Activated CD8-positive, alpha-beta memory T cell treated with anti-CD3 and anti-CD28 coated beads, Interleukin-2, amount 10 ng/mL, durations not matched to agents 7 days and 5 days (primary cell): ENCODE measurements at regions not wholly inside any gene's neighbourhood (a gene's known extent, or its start where the extent isn't known, plus 50 kb on each side); places are given as distances from the start of the nearest gene placed in this dataset.

Experiments
- ATAC-seq: fragments of 150-1000 bp; cut with Tn5 transposase; one replicate; pipeline ENCODE4 v1.10.0; 2021; ENCODE audit warnings: moderate library complexity
- CTCF ChIA-PET: fragments of 350-600 bp; sonication (Branson Sonifier 250); formaldehyde crosslinking; loops from one replicate; lab custom pipeline; 2021; ENCODE audit warnings: antibody characterized with exemption; lab: Charles Lee
- DNase-seq: peaks from one replicate; pipeline ENCODE4 v3.0.0-alpha.2; 2020
- H3K27ac Mint-ChIP-seq: one replicate; pipeline ENCODE4 v1.8.0; 2021; ENCODE audit warnings: mild to moderate bottlenecking, mixed read lengths
- H3K27me3 Mint-ChIP-seq: one replicate; pipeline ENCODE4 v1.8.0; 2021; ENCODE audit warnings: mixed read lengths
- H3K36me3 Mint-ChIP-seq: one replicate; pipeline ENCODE4 v1.8.0; 2021; ENCODE audit warnings: mild to moderate bottlenecking, mixed read lengths
- H3K4me1 Mint-ChIP-seq: one replicate; pipeline ENCODE4 v1.8.0; 2021; ENCODE audit warnings: mixed read lengths
- H3K4me3 Mint-ChIP-seq: one replicate; pipeline ENCODE4 v1.8.0; 2021; ENCODE audit warnings: mild to moderate bottlenecking, moderate library complexity, mixed read lengths
- H3K9me3 Mint-ChIP-seq: one replicate; pipeline ENCODE4 v1.8.0; 2022; ENCODE audit warnings: low read depth, mixed read lengths

DNA sequence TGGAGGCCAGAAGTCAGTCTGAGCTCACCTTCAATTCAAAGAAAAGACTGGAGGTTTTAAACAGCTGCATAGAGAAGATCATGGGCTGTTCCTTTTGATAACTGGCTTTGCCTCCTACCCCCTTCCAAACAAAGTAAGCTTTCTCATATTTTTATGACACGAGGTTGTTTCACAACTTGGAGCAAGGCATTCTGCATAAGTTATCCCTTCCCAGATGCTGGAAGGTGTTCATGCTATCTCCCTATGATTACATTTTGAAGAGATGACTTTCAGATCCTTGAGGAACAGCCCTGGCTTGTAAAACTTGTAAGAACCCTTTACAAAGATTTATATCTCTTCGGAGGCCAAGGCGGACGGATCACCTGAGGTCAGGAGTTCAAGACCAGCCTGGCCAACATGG lies 571.9 kb upstream of the FTMT start:
- Mint-ChIP-seq H3K36me3 (no peaks in the 10 kb centered on the region), H3K27me3 (no peaks in the 10 kb centered on the region), H3K4me3 (no peak overlapping the region), H3K4me1 (no peaks in the 10 kb centered on the region), H3K9me3 (peaks cover 11% of the 10 kb centered on the region), H3K27ac (no peak overlapping the region)
- CTCF ChIA-PET = no interaction called here
- no peak for DNase-seq
- ATAC-seq = no peak

DNA sequence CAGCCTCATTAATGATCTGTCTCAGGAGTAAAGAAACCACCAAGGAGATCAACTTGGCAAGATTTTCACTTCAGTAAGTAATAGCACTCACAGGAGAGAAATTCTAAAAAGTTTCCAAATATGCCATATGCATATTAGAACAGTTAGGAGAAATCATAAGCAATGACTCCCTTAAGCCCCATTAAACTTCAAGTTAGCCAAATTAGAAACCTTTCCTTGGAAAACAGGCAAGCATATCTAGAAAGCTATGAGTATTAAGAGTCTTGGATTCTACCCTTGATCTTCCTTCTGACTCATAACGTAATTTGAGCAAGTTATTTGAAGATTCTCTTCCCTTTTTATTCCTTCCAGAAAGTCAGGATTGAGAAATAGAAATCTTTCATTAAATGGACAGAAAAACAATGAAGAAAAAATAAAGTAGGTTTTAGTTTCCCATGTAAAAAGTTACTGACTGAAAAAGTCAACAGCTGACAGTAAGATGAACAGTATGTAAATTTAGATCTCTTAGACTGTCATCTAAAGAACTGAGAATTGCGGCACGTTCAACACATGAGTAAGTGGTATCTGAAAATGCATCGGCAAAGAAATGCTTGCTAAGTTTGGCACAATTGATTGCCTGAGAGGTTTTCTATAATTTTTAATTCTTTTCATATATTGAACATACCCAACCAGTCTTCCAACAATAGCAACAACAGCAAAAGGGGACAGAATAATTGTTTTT lies 565.7 kb upstream of the FTMT start:
- Mint-ChIP-seq H3K27me3 (no peaks in the 10 kb centered on the region), H3K27ac (no peak overlapping the region), H3K9me3 (peaks cover 9% of the 10 kb centered on the region), H3K36me3 (no peaks in the 10 kb centered on the region), H3K4me3 (no peak overlapping the region), H3K4me1 (no peaks in the 10 kb centered on the region)
- DNase-seq (no peak), ATAC-seq (no peak)
- CTCF ChIA-PET = no interaction called here

DNA sequence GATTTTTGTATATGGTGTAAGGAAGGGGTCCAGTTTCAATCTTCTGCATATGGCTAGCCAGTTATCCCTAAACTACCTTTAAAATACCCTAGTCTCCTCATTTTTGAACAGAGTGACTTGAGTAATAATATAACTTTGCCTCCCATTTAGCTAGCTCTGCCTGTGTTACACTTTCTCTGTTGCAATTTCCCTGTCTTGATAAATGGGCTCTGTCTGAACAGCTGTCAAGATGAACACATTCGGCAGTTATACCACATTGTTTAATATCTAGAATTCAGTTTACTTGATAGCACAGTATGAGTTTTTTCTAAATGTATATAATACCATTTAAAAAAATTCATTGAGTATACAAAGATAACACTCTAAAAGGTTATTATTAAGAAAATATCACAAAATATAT lies 562.9 kb upstream of the FTMT start:
- DNase-seq = no peak
- CTCF ChIA-PET = no interaction called here
- no peak overlapping the region for H3K27ac Mint-ChIP-seq
- H3K9me3 Mint-ChIP-seq = peaks cover 5% of the 10 kb centered on the region
- ATAC-seq = no peak
- no peaks in the 10 kb centered on the region for H3K27me3 Mint-ChIP-seq
- H3K36me3 Mint-ChIP-seq = no peaks in the 10 kb centered on the region
- no peak overlapping the region for H3K4me3 Mint-ChIP-seq
- no peaks in the 10 kb centered on the region for H3K4me1 Mint-ChIP-seq

DNA sequence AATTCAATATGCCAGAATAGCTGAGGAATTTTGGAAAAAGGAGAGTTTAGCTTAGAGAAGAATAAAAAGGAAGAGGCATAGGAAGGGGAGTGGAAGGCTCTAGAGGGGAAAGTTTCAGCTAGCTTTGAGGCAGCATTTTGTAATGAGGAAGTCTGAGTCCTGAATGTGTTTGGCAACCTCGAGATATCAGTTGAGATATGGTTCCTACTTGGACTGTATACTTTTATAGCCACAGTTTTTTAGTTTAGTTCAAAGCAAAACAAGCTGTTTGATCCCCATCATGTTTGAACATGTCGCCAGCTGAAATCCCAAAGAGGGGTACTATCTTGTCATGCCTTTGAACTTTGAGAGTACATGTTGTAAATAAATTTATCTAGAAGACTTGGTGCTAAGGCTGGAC lies 559.0 kb upstream of the FTMT start:
- no peaks in the 10 kb centered on the region for H3K27me3 Mint-ChIP-seq
- no peaks in the 10 kb centered on the region for H3K36me3 Mint-ChIP-seq
- no peaks in the 10 kb centered on the region for H3K4me1 Mint-ChIP-seq
- no peak overlapping the region for H3K4me3 Mint-ChIP-seq
- CTCF ChIA-PET = no interaction called here
- H3K27ac Mint-ChIP-seq = no peak overlapping the region
- peaks cover 9% of the 10 kb centered on the region for H3K9me3 Mint-ChIP-seq
- ATAC-seq = no peak
- no peak for DNase-seq

DNA sequence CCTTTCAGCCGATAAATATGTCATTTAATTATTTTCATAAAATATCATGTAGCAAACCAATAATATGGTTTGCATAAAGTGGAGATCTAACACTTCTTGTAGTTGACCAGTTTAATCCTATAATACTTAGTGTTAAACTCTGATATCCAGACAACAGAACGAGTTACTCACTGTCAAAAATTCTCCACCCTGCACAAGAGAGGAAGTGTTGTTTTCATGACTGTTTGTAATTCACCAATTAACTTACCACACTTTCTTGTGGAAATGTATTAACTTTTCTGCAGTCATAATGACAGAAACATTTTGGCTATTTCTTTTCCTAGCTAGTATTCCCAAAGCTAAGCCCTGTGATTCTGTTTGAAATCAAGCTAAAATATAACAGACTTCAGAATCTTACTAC lies 555.3 kb upstream of the FTMT start:
- Mint-ChIP-seq H3K4me1 (no peaks in the 10 kb centered on the region), H3K9me3 (peaks cover 4% of the 10 kb centered on the region), H3K27ac (no peak overlapping the region), H3K4me3 (no peak overlapping the region), H3K36me3 (no peaks in the 10 kb centered on the region), H3K27me3 (no peaks in the 10 kb centered on the region)
- no peak for DNase-seq
- no peak for ATAC-seq
- CTCF ChIA-PET = no interaction called here

DNA sequence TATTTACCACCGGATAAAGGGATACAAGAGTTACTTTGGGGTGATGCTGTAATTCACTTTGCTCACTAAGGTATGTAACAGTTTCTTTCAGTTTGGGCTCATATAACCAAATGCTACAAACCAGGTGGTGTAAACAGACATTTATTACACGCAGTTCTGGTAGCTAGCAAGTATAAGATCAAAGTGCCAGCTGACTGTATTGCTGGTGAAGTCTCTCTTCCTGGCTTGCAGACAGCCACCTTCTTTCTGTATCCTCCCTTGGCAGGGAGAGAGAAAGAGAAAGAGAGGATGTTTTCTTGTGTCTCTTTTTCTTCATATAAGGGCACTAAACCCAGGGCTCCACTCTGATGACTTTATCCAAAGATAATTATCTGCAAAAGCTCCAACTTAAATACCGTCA lies 552.5 kb upstream of the FTMT start:
- no peaks in the 10 kb centered on the region for H3K27me3 Mint-ChIP-seq
- ATAC-seq (no peak), DNase-seq (no peak)
- no peaks in the 10 kb centered on the region for H3K4me1 Mint-ChIP-seq
- no peak overlapping the region for H3K4me3 Mint-ChIP-seq
- H3K9me3 Mint-ChIP-seq = peaks cover 9% of the 10 kb centered on the region
- H3K27ac Mint-ChIP-seq = no peak overlapping the region
- CTCF ChIA-PET = no interaction called here
- H3K36me3 Mint-ChIP-seq = no peaks in the 10 kb centered on the region

DNA sequence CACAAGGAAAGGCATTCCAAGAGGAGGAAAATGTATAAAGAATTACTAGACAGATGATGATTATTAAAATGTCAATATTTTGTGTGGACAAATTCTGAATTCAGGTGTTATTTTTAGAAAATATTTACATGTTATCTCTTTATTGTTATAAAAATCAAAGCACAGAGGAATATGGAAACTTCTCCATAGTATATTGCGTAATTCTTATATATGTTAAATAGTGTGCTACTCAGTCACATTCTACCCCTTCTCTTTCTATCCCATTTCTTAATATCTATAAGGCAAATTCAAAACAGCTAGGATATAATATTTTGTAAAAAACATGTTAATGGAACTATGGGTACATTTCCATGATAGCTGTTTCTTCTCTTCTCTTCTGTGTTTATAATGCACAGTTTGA lies 546.8 kb upstream of the FTMT start:
- H3K4me1 Mint-ChIP-seq = no peaks in the 10 kb centered on the region

DNA sequence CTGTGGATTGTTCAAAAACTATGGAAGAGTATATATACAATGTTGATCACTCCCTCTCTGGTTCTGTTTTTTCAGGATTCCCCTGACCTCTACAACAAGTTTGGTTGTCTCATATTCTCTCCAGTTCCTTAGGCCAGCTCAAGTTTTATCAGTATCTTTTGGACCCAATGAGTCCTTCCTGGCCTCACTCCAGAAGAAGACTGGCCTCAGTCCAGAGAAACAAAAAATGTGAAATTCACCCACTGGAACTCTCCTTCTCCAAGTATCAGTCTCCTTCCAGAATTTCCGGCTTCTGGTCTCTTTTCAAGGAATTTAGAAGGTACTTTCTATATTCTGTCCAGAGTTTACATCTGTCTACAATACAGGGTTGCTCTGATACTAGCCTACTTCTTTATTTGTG lies 537.8 kb upstream of the FTMT start:
- Mint-ChIP-seq H3K36me3 (no peaks in the 10 kb centered on the region), H3K27me3 (no peaks in the 10 kb centered on the region), H3K27ac (no peak overlapping the region), H3K4me1 (no peaks in the 10 kb centered on the region), H3K9me3 (peaks cover 13% of the 10 kb centered on the region), H3K4me3 (no peak overlapping the region)
- DNase-seq (no peak), ATAC-seq (no peak)
- CTCF ChIA-PET = no interaction called here

More for the DNA sequence above, 546.8 kb upstream of the FTMT start:
- no peaks in the 10 kb centered on the region for H3K27me3 Mint-ChIP-seq
- CTCF ChIA-PET = no interaction called here
- DNase-seq = no peak
- no peak for ATAC-seq
- H3K9me3 Mint-ChIP-seq = peaks cover 5% of the 10 kb centered on the region
- no peaks in the 10 kb centered on the region for H3K36me3 Mint-ChIP-seq
- no peak overlapping the region for H3K4me3 Mint-ChIP-seq
- no peak overlapping the region for H3K27ac Mint-ChIP-seq

DNA sequence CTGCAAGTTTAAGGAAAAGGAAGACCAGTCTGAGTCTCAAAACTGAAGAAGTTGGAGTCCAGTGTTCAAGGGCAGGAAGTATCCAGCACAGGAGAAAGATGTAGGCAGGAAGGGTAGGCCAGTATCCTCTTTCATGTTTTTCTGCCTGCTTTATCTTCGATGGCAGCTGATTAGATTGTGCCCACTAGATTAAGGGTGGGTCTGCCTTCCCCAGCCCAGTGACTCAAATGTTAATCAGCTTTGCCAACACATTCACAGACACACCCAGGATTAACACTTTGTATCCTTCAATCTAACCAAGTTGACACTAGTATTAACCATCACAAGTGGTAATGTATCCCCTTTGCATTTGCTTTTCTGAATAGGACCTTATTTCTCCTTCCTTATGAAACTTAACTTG lies 535.9 kb upstream of the FTMT start:
- CTCF ChIA-PET = no interaction called here
- Mint-ChIP-seq H3K9me3 (peaks cover 17% of the 10 kb centered on the region), H3K4me3 (no peak overlapping the region), H3K27ac (no peak overlapping the region), H3K36me3 (no peaks in the 10 kb centered on the region), H3K4me1 (no peaks in the 10 kb centered on the region), H3K27me3 (no peaks in the 10 kb centered on the region)
- DNase-seq (no peak), ATAC-seq (no peak)

DNA sequence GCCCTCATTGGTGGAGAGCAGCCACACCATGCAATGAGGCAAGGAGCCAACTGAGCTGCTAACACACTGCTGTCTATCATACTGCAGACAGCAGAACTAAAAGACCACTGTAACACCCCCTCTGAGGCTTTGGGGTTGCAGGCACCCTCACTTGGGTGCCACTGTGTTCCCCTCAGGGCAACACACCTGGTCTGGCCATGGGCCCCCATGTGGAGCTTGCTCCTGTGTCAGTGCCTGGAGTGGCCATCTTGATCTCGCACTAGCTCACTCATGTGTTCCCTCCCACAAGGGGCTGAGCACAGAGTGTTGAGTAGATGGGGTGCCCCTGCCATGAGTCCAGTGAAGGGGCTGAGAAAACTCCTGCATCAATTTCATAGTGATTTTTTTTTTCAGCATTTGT lies 532.4 kb upstream of the FTMT start:
- H3K4me3 Mint-ChIP-seq = no peak overlapping the region
- H3K27ac Mint-ChIP-seq = no peak overlapping the region
- no peaks in the 10 kb centered on the region for H3K36me3 Mint-ChIP-seq
- H3K27me3 Mint-ChIP-seq = no peaks in the 10 kb centered on the region
- H3K4me1 Mint-ChIP-seq = no peaks in the 10 kb centered on the region
- ATAC-seq = no peak
- CTCF ChIA-PET = no interaction called here
- H3K9me3 Mint-ChIP-seq = peaks cover 14% of the 10 kb centered on the region
- no peak for DNase-seq

DNA sequence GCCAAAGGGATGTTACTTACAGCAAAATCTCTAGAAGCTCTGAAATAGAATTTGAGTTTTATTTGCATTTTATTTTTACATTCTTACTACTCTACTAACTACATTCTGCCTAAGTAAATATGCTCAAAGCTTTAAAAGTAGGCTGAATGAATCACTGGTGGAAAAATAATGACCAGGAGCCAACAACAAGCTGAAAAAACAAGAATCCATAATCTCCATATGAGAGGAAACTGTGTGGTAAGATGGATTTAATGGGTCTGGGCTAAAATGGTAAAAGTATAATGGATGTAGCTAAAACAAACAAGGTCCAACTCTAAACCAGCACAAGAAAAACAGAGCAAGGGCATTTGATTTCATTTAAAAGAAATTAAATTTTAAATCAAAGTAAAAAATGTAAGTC lies 525.8 kb upstream of the FTMT start:
- Mint-ChIP-seq H3K4me1 (no peaks in the 10 kb centered on the region), H3K4me3 (no peak overlapping the region), H3K9me3 (peaks cover 2% of the 10 kb centered on the region), H3K27ac (no peak overlapping the region), H3K36me3 (no peaks in the 10 kb centered on the region), H3K27me3 (no peaks in the 10 kb centered on the region)
- CTCF ChIA-PET = no interaction called here
- ATAC-seq (no peak), DNase-seq (no peak)

DNA sequence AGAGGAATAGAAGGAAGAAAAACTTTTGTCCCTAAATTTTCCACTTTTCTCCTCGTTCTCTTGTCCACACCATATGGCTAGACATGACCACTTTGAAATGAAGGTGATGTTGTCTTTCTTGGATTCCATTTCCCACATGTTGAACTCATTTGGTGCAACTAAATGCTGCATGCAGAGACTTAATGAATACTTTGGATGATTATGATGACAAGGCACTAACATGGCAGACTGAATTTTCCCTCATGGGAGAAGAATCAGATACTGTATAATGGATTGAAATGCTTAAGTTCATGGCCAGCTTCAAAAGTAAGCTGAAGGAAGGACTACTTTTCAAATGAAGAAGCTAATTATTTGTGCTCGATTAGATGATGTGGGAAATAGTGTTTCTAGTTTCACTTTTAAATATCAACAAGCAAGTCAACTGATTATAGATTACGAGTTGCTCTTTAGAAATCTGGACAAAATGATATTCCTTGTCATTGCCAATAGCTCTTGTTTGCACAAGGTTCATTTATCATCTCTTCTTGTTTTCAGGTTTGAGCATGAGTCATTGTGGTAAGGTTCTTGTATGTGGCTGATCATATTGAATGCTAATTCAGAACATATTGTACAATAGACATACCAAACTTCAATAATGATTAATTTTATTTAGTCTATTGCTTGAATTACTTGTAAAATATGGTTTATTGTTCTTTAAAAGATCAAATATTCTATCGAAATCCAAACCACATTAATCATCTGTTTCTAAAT lies 501.3 kb upstream of the FTMT start:
- ATAC-seq (no peak), DNase-seq (no peak)
- no peak overlapping the region for H3K27ac Mint-ChIP-seq
- H3K36me3 Mint-ChIP-seq = no peaks in the 10 kb centered on the region
- no peaks in the 10 kb centered on the region for H3K27me3 Mint-ChIP-seq
- no peak overlapping the region for H3K4me3 Mint-ChIP-seq
- H3K9me3 Mint-ChIP-seq = no peaks in the 10 kb centered on the region
- H3K4me1 Mint-ChIP-seq = no peaks in the 10 kb centered on the region
- CTCF ChIA-PET = no interaction called here

DNA sequence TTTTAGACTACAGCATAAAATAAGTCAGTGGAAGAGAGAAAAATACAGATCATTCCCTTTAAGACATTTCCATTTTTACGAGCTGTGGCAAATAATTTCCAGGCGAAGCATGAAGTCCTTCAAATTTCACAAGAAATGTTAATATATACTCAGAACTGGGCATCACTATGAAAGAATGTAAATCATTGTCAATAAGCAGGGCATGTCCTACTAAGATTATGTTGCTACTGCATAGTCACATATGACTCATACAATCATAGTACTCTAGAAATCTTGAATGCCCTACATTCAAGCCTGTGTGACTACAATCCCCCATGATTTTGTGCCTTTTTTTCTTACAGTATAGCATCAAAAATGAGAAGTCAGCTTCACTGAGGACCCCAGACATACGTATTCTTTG lies 485.2 kb upstream of the FTMT start:
- Mint-ChIP-seq H3K4me3 (no peak overlapping the region), H3K4me1 (no peaks in the 10 kb centered on the region), H3K36me3 (no peaks in the 10 kb centered on the region), H3K27me3 (no peaks in the 10 kb centered on the region), H3K9me3 (no peaks in the 10 kb centered on the region), H3K27ac (no peak overlapping the region)
- DNase-seq = no peak
- no peak for ATAC-seq
- CTCF ChIA-PET = no interaction called here

DNA sequence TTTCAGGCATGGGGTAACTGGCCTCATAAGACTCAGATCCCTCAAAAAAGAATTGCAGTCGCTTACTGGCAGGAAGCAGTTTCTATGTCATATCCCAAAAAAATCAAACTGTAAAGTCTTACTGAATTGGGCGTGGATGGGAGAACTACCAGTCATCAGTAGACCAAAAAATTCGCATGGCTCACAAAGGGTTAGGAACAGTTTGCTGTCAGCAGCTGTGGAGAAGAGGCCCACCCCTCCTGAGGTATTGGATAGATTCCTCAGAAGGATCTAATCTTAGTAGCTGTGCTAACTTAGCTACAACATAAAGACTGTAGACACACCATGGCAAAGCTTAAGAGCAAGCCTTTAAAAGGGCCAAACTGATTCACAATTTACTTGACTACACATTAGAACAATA lies 478.3 kb upstream of the FTMT start:
- no peaks in the 10 kb centered on the region for H3K36me3 Mint-ChIP-seq
- no peaks in the 10 kb centered on the region for H3K4me1 Mint-ChIP-seq
- ATAC-seq = no peak
- CTCF ChIA-PET = no interaction called here
- H3K27me3 Mint-ChIP-seq = no peaks in the 10 kb centered on the region
- H3K27ac Mint-ChIP-seq = no peak overlapping the region
- H3K9me3 Mint-ChIP-seq = peaks cover 4% of the 10 kb centered on the region
- H3K4me3 Mint-ChIP-seq = no peak overlapping the region
- DNase-seq = no peak
